Central memory CD8-positive, alpha-beta T cell (primary cell): ENCODE measurements at regions not wholly inside any gene's neighbourhood (a gene's known extent, or its start where the extent isn't known, plus 50 kb on each side); places are given as distances from the start of the nearest gene placed in this dataset.
"Not testable (repeated sequence)": the region's sequence is repeated elsewhere in the genome, so short reads cannot be mapped to it uniquely, and the experiment has no call there.

Source experiments
- ATAC-seq: fragments of 150-1000 bp; cut with Tn5 transposase; replicated peaks from 2 replicates; pipeline ENCODE4 v1.10.0; 2022; ENCODE audit warnings: mild to moderate bottlenecking, moderate FRiP score, moderate number of reproducible peaks; ENCODE audit not compliant: poor library complexity, severe bottlenecking; ENCODE audit errors: extremely low read depth
- DNase-seq, 2 donors: peaks; one replicate each; pipeline ENCODE4 v3.0.0; 2021; ENCODE audit warnings: low spot score in 2 of 2
- H3K27ac Mint-ChIP-seq: one replicate; pipeline ENCODE4 v1.8.0; 2022; ENCODE audit warnings: low read depth, mild to moderate bottlenecking, moderate library complexity, mixed read lengths
- H3K27me3 Mint-ChIP-seq: one replicate; pipeline ENCODE4 v1.8.0; 2022; ENCODE audit warnings: mixed read lengths
- H3K36me3 Mint-ChIP-seq: one replicate; pipeline ENCODE4 v1.8.0; 2022; ENCODE audit warnings: mild to moderate bottlenecking, moderate library complexity, mixed read lengths; ENCODE audit not compliant: insufficient read depth
- H3K4me1 Mint-ChIP-seq: one replicate; pipeline ENCODE4 v1.8.0; 2022; ENCODE audit warnings: mixed read lengths
- H3K4me3 Mint-ChIP-seq: one replicate; pipeline ENCODE4 v1.8.0; 2022; ENCODE audit warnings: mild to moderate bottlenecking, moderate library complexity, mixed read lengths
- H3K9me3 Mint-ChIP-seq: one replicate; pipeline ENCODE4 v1.8.0; 2022; ENCODE audit warnings: mixed read lengths

- H3K36me3 Mint-ChIP-seq = no peaks in the 10 kb centered on the region
- H3K4me1 Mint-ChIP-seq = no peaks in the 10 kb centered on the region
- no peak for ATAC-seq
- DNase-seq = no peak
- no peak overlapping the region for H3K4me3 Mint-ChIP-seq
- peaks cover 18% of the 10 kb centered on the region for H3K27me3 Mint-ChIP-seq
- no peaks in the 10 kb centered on the region for H3K9me3 Mint-ChIP-seq
- H3K27ac Mint-ChIP-seq = no peak overlapping the region
Measured at GRCh38 chr12:116687888-116688287, 50.0 kb downstream of the SPRING1 start.

DNA sequence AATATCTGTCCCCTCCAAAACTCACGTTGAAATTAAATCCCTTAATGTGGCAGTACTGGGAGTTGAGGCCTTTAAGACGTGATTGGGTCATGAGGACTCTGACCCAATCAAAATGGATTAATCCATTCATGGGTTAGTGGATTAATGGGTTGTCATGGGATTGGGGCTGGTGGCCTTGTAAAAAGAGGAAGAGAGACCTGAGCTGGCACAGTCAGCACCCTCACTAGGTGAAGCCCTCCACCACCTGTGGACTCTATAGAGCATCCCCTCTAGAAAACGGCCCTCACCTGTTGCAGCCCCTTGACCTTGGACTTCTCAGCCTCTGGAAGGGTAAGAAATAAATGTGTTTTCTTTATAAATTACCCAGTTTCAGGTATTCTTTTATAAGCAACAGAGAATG, 53.0 kb downstream of the SPRING1 start:
- ATAC-seq = no peak
- H3K36me3 Mint-ChIP-seq = no peaks in the 10 kb centered on the region
- H3K4me3 Mint-ChIP-seq = no peak overlapping the region
- H3K4me1 Mint-ChIP-seq = no peaks in the 10 kb centered on the region
- no peaks in the 10 kb centered on the region for H3K9me3 Mint-ChIP-seq
- no peak for DNase-seq
- no peaks in the 10 kb centered on the region for H3K27me3 Mint-ChIP-seq
- no peak overlapping the region for H3K27ac Mint-ChIP-seq

GRCh38 chr12:116677202-116677661, 60.6 kb downstream of the SPRING1 start:
- Mint-ChIP-seq H3K9me3 (no peaks in the 10 kb centered on the region), H3K4me1 (peaks cover 31% of the 10 kb centered on the region), H3K36me3 (no peaks in the 10 kb centered on the region), H3K27me3 (no peaks in the 10 kb centered on the region), H3K27ac (no peak overlapping the region), H3K4me3 (no peak overlapping the region)
- no peak for DNase-seq
- no peak for ATAC-seq

DNA sequence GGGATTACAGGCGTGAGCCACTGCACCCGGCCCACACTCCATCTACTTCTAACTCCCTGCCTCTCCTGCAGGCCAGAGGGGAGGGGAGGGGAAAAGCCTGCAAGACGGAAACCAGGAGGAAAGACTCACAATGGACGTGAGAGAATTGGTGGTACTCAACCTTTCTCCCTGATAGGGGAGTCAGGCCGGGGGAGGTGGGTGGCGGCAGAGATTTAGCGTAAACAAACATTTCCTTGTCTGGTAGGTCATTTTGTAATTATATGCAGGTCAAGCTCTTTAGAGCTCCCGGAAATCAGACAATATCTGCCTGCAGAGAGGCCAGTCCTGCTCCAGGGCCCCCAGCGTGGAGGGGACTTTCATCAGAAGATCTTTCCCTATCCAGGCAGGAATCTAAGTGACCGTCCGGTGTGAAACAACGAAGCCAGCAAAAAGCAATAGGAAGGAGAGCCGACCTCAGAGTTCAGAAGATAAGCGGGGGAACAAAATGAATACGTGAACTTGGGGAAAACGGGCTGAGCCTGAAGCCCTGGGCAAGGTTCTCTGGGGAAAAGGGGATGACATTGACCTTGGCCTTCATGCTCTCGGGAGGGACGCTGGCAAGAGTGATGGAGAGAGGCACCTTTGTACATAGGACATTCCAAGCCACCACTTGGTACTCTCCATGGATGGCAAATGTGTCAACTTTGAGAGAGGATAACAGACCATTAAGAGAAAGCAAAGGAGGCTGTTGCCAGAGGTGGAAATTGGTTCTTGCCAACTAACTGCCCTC, 62.3 kb downstream of the SPRING1 start:
- no peaks in the 10 kb centered on the region for H3K36me3 Mint-ChIP-seq
- no peaks in the 10 kb centered on the region for H3K27me3 Mint-ChIP-seq
- no peaks in the 10 kb centered on the region for H3K9me3 Mint-ChIP-seq
- no peak overlapping the region for H3K4me3 Mint-ChIP-seq
- DNase-seq (no peak), ATAC-seq (no peak)
- peaks cover 37% of the 10 kb centered on the region for H3K4me1 Mint-ChIP-seq
- H3K27ac Mint-ChIP-seq = no peak overlapping the region

DNA sequence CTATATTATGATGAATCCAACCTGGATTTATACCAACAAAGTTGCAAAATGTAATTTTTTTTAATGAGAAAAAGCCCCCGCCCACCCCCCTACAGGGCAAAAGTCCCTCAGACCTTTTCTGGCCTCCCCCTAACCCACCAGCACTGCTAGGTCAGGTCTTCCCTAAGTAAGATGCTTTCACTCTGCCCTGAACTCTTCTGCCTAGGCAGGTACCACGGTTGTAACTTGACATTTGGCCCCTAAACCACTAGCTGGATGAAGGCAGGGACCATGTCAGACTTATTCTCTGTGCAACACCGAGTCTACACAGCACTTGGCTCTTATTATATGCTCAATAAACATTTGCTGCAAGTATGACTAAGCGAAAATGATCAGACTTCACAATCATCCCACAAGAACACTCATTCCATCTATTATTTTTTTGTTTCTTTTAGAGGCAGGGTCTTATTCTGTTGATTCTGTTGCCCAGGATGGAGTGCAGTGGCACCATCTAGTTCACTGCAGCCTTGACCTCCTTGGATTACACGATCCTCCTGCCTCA, 63.2 kb downstream of the SPRING1 start:
- Mint-ChIP-seq H3K27ac (no peak overlapping the region), H3K4me3 (no peak overlapping the region), H3K36me3 (no peaks in the 10 kb centered on the region), H3K9me3 (no peaks in the 10 kb centered on the region), H3K4me1 (peaks cover 37% of the 10 kb centered on the region), H3K27me3 (no peaks in the 10 kb centered on the region)
- ATAC-seq = no peak
- no peak for DNase-seq

DNA sequence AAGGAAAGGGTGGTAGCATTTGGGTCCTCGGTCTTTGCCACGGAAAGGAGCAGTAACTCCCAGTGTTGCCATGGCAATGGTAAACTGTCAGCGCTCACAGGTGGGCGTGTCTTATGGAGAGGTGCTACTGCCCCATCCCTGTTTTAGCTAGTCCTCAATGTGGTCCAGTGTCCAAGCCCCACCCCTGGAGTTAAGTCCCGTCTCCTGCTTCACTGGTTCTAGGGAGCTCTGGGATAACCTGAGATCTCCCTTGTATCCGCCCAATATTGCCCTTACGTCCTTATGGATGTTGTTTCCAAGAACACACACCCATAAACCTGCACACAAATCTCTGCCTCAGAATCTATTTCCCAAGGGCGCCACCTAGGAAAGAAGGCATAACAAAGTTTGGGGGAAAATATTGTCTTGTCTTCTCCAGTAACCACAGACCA, 64.2 kb downstream of the SPRING1 start:
- H3K4me3 Mint-ChIP-seq = peak overlapping the region; percentile 74
- no peaks in the 10 kb centered on the region for H3K36me3 Mint-ChIP-seq
- ATAC-seq = no peak
- DNase-seq = no peak
- no peaks in the 10 kb centered on the region for H3K27me3 Mint-ChIP-seq
- H3K9me3 Mint-ChIP-seq = no peaks in the 10 kb centered on the region
- H3K27ac Mint-ChIP-seq = peak overlapping the region; percentile 64
- H3K4me1 Mint-ChIP-seq = peaks cover 37% of the 10 kb centered on the region

DNA sequence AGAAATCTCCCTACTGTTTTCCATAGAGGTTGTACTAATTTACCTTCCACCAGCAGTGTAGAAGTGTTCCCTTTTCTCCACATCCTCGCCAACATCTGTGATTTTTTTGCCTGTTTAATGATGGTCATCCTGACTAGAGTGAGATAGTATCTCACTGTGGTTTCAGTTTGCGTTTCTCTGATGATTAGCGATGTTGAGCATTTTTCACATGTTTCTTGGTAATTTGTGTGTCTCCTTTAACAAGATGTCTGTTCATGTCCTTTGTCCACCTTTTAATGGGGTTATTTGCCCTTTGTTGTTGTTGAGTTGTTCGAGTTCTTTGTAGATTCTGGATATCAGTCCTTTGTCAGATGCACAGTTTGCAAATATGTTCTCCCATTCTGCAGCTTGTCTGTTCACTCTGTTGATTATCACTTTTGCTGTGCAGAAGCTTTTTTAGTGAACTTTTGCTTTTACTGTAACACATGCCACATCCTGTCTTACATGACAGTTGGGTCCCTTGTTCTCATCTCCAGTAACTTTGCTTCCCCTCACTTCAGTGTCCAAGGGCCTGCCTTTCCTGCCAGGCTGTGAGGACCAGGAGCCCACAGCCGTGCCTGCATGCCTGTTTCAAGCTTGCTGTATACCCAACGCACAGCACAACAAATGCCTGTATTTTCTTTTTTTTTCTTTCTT, 64.9 kb downstream of the SPRING1 start:
- peak overlapping the region; percentile 74 for H3K4me3 Mint-ChIP-seq
- DNase-seq (no peak), ATAC-seq (peak; percentile 82)
- H3K9me3 Mint-ChIP-seq = no peaks in the 10 kb centered on the region
- no peaks in the 10 kb centered on the region for H3K36me3 Mint-ChIP-seq
- no peaks in the 10 kb centered on the region for H3K27me3 Mint-ChIP-seq
- peak overlapping the region; percentile 64 for H3K27ac Mint-ChIP-seq
- H3K4me1 Mint-ChIP-seq = peaks cover 37% of the 10 kb centered on the region

DNA sequence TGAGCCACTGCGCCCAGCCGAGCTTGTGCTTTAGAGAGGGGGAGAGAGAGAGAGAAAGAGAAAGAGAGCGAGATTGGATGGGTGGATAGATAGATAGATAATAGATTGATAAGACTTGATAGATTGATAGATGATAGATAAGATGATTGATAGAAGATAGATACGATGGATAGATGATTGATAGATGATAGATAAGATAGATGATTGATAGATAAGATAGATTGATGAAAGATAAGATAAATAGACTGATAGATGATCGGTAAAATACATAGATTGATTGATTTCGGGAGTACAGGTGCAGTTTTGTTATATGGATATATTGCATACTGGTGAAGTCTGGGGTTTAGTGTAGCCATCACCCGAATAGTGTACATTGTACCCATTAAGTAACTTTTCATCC, 65.9 kb downstream of the SPRING1 start:
- Mint-ChIP-seq H3K36me3 (no peaks in the 10 kb centered on the region), H3K4me1 (peaks cover 32% of the 10 kb centered on the region), H3K9me3 (no peaks in the 10 kb centered on the region), H3K27ac (no peak overlapping the region), H3K4me3 (no peak overlapping the region), H3K27me3 (no peaks in the 10 kb centered on the region)
- DNase-seq (no peak), ATAC-seq (no peak)

GRCh38 chr12:116670859-116671258, 67.0 kb downstream of the SPRING1 start:
- no peak for ATAC-seq
- DNase-seq = no peak

GRCh38 chr12:116667752-116668151, 70.1 kb downstream of the SPRING1 start:
- ATAC-seq (no peak), DNase-seq (no peak)
- Mint-ChIP-seq H3K4me1 (peaks cover 11% of the 10 kb centered on the region), H3K4me3 (no peak overlapping the region), H3K27ac (no peak overlapping the region), H3K9me3 (no peaks in the 10 kb centered on the region), H3K36me3 (no peaks in the 10 kb centered on the region), H3K27me3 (peaks cover 5% of the 10 kb centered on the region)

More at GRCh38 chr12:116670859-116671258, 67.0 kb downstream of the SPRING1 start:
- no peaks in the 10 kb centered on the region for H3K9me3 Mint-ChIP-seq
- no peaks in the 10 kb centered on the region for H3K27me3 Mint-ChIP-seq
- H3K4me3 Mint-ChIP-seq = no peak overlapping the region
- H3K4me1 Mint-ChIP-seq = peaks cover 27% of the 10 kb centered on the region
- H3K27ac Mint-ChIP-seq = no peak overlapping the region
- no peaks in the 10 kb centered on the region for H3K36me3 Mint-ChIP-seq

DNA sequence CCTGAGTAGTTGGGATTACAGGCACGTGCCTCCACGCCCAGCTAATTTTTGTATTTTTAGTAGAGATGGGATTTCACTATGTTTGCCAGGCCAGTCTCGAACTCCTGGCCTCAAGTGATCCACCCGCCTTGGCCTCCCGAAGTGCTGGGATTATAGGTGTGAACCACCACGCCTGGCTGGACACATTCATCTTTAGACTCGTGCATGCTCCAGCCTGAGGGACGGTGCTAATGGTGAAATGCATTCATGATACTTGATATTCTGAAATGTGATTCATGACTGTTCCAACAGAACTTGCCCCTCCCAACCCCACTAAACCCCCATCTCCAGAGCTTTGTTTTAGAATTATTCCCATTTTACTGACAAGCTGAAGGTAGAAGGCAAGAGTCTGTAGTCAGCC, 71.0 kb downstream of the SPRING1 start:
- not testable (repeated sequence) for DNase-seq, H3K27ac Mint-ChIP-seq, H3K36me3 Mint-ChIP-seq, ATAC-seq, H3K9me3 Mint-ChIP-seq, H3K4me3 Mint-ChIP-seq, H3K4me1 Mint-ChIP-seq
- H3K27me3 Mint-ChIP-seq = peaks cover 11% of the 10 kb centered on the region

DNA sequence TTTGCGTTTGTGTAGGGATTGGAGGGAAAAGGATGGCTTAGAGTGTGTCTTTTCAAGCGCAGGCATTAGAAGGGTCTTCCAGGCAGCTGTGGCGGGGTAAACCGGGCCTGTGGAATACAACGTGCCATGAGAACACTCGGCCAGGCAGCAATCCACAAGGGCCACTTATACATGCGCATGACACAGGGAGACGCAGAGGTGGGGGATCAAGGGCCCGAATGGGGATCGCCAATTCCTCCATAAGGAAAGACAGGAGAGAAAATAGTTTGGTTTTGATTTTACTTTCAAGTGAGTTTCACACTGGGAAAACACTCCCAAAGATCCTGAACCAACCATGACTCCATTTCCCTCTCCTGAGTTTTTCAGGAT, 71.6 kb downstream of the SPRING1 start:
- Mint-ChIP-seq H3K36me3 (no peaks in the 10 kb centered on the region), H3K9me3 (no peaks in the 10 kb centered on the region), H3K4me1 (no peaks in the 10 kb centered on the region), H3K4me3 (no peak overlapping the region), H3K27me3 (peaks cover 11% of the 10 kb centered on the region), H3K27ac (no peak overlapping the region)
- no peak for ATAC-seq
- DNase-seq = no peak
